HepG2 (cell line): ENCODE measurements at regions not wholly inside any gene's neighbourhood (a gene's known extent, or its start where the extent isn't known, plus 50 kb on each side); places are given as distances from the start of the nearest gene placed in this dataset.

ENCODE experiments used
- CHD2 ChIP-seq: IDR thresholded peaks from 2 replicates; pipeline ENCODE4 v1.6.1; 2011; ENCODE audit warnings: low read depth, low read length, improper control_type of control experiment
- CREM ChIP-seq, 2 experiments: sonication (generic) in 1 of 2; formaldehyde crosslinking in 1 of 2; IDR thresholded peaks; 2 replicates each; pipeline versions ENCODE4 v1.4.0 to v1.6.1; 2016 to 2020; ENCODE audit warnings: antibody characterized with exemption in 1 of 2, mild to moderate bottlenecking in 1 of 2, missing genetic modification reagents in 1 of 2
- DDIT3 ChIP-seq: sonication (generic); formaldehyde crosslinking; IDR thresholded peaks from 2 replicates; pipeline ENCODE4 v1.4.0; 2020; ENCODE audit warnings: mild to moderate bottlenecking, missing genetic modification reagents
- DNMT1 ChIP-seq: sonication (generic); formaldehyde crosslinking; IDR thresholded peaks from 2 replicates; pipeline ENCODE4 v1.5.1; 2020; ENCODE audit warnings: mild to moderate bottlenecking, missing genetic modification reagents
- HDAC1 ChIP-seq: sonication (generic); formaldehyde crosslinking; IDR thresholded peaks from 2 replicates; pipeline ENCODE4 v1.5.1; 2020; ENCODE audit warnings: mild to moderate bottlenecking, missing genetic modification reagents
- IKZF1 ChIP-seq: fragments of 450-650 bp; IDR thresholded peaks from 2 replicates; pipeline ENCODE4 v1.7.1; 2016
- KAT8 ChIP-seq: IDR thresholded peaks from 2 replicates; pipeline ENCODE4 v1.6.1; 2016; ENCODE audit warnings: missing genetic modification reagents, missing compliant biosample characterization
- NR1H2 ChIP-seq: sonication (generic); formaldehyde crosslinking; IDR thresholded peaks from 2 replicates; pipeline ENCODE4 v1.8.1; 2022; ENCODE audit warnings: low read depth, missing genetic modification reagents, borderline replicate concordance
- PRPF4 ChIP-seq: fragments of 200-400 bp; formaldehyde crosslinking; IDR thresholded peaks from 2 replicates; pipeline ENCODE4 v1.6.1; 2016; ENCODE audit warnings: low read length, low read depth; ENCODE audit not compliant: poor library complexity, severe bottlenecking
- RFX5 ChIP-seq: IDR thresholded peaks from 2 replicates; pipeline ENCODE4 v1.6.1; 2011; ENCODE audit warnings: low read depth, low read length, improper control_type of control experiment
- SP1 ChIP-seq, 2 experiments: fragments of 450-650 bp in 1 of 2; sonication (generic) in 1 of 2; formaldehyde crosslinking in 1 of 2; IDR thresholded peaks; 2 replicates each; pipeline versions ENCODE4 v1.4.0 to v1.6.1; 2016 to 2020; ENCODE audit warnings: missing genetic modification reagents in 1 of 2
- TEAD3 ChIP-seq: optimal IDR thresholded peaks from 2 replicates; pipeline ENCODE3; 2016; ENCODE audit warnings: borderline replicate concordance
- ZBTB8A ChIP-seq: sonication (generic); formaldehyde crosslinking; IDR thresholded peaks from 2 replicates; pipeline ENCODE4 v1.4.0; 2020; ENCODE audit warnings: mild to moderate bottlenecking, low read depth, missing genetic modification reagents, borderline replicate concordance
- ZFYVE20 ChIP-seq: sonication (generic); formaldehyde crosslinking; IDR thresholded peaks from 2 replicates; pipeline ENCODE4 v1.8.0; 2023; ENCODE audit warnings: low read depth, mild to moderate bottlenecking, moderate library complexity, missing genetic modification reagents, borderline replicate concordance
- ZNF143 ChIP-seq: sonication (generic); formaldehyde crosslinking; IDR thresholded peaks from 2 replicates; pipeline ENCODE4 v1.4.0; 2020; ENCODE audit warnings: missing genetic modification reagents
- ZNF180 ChIP-seq: sonication (generic); formaldehyde crosslinking; IDR thresholded peaks from 2 replicates; pipeline ENCODE4 v1.4.0; 2020; ENCODE audit warnings: low read depth, missing genetic modification reagents, borderline replicate concordance
- ZNF256 ChIP-seq: sonication (generic); formaldehyde crosslinking; conservative IDR thresholded peaks from 2 replicates; pipeline ENCODE4 v1.4.0; 2020; ENCODE audit warnings: missing genetic modification reagents
- ZNF362 ChIP-seq: sonication (generic); formaldehyde crosslinking; IDR thresholded peaks from 2 replicates; pipeline ENCODE4 v1.4.0; 2020; ENCODE audit warnings: missing genetic modification reagents, mild to moderate bottlenecking, borderline replicate concordance
- ZNF496 ChIP-seq: sonication (generic); formaldehyde crosslinking; IDR thresholded peaks from 2 replicates; pipeline ENCODE4 v1.8.1; 2023; ENCODE audit warnings: mild to moderate bottlenecking, moderate library complexity, missing genetic modification reagents; ENCODE audit not compliant: insufficient replicate concordance
- ZNF784 ChIP-seq: sonication (generic); formaldehyde crosslinking; IDR thresholded peaks from 2 replicates; pipeline ENCODE4 v1.5.1; 2020; ENCODE audit warnings: missing genetic modification reagents, mild to moderate bottlenecking, borderline replicate concordance
- ZNF879 ChIP-seq: sonication (generic); formaldehyde crosslinking; IDR thresholded peaks from 2 replicates; pipeline ENCODE4 v1.8.1; 2023; ENCODE audit warnings: missing genetic modification reagents
- TF ChIP-seq, protein P1 (sequence below): sonication (generic); formaldehyde crosslinking; conservative IDR thresholded peaks from 2 replicates; pipeline ENCODE4 v1.8.0; 2022; ENCODE audit warnings: mild to moderate bottlenecking, moderate library complexity, missing genetic modification reagents
- TF ChIP-seq, protein P2 (sequence below): sonication (generic); formaldehyde crosslinking; IDR thresholded peaks from 2 replicates; pipeline ENCODE4 v1.5.1; 2020; ENCODE audit warnings: mild to moderate bottlenecking, missing genetic modification reagents

DNA sequence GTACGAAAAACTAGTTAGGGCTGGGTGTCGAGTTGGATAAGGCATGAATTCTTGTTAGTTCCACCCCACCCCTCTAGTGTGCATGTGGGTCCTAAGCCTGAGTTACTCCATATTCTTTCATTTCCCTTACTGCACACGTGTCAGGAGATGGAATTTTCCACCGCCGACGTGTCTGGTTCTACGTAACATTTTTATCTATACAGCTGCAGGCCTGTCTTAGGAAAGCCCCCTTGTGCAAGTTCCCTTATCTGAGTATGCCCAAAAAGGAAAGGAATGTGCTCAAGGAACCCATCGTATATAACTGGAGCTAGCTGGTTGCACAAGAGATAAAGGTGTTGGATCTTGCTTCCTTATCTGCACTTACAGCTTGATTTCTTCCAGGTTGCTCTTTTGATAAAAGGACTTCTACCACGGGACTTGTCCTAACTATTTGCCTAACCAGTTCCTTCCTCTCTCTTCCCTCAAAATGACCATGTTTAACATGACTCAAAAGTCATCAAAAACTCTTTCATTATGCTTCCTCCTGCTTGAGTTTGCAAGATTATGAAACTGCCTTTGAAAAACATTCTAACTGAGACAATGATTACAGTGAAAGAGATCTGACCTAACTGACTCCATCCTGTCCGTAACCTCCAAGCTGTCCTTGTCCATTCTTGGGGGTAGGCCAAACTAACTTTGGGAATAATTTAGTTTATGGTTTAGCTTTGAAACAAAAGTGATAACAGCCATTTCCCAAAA lies 181.4 kb downstream of the AKR1D1 start (continued):
- TF ChIP-seq ZNF784 (CRISPR knock-in tag) (no peak; the same call in 1 of the 2 replicates), ZNF879 (CRISPR knock-in tag) (no peak), IKZF1 (no peak), PRPF4 (no peak), KAT8 (CRISPR knock-in tag) (peak; percentile 61), ZNF143 (CRISPR knock-in tag) (0 out of 2 replicates have a peak, but pooled peaks have one; percentile 36), NR1H2 (no peak), ZBTB8A (CRISPR knock-in tag) (no peak), ZNF180 (CRISPR knock-in tag) (no peak), DNMT1 (CRISPR knock-in tag) (no peak), SP1 (IDR thresholded peaks at IDR 0.05) (no peak), SP1 (CRISPR knock-in tag; IDR thresholded peaks at IDR 0.05) (no peak), TEAD3 (CRISPR knock-in tag) (peak; percentile 96), RFX5 (no peak), CREM (IDR thresholded peaks at IDR 0.05) (peak; percentile 97), CREM (CRISPR knock-in tag; IDR thresholded peaks at IDR 0.05) (no peak), DDIT3 (CRISPR knock-in tag) (no peak), CHD2 (no peak), ZNF362 (CRISPR knock-in tag) (peak; percentile 75; the same call in 1 of the 2 replicates), ZNF256 (CRISPR knock-in tag) (peak; percentile 76; the same call in 1 of the 2 replicates), ZNF496 (CRISPR knock-in tag) (no peak), ZFYVE20 (CRISPR knock-in tag) (no peak), HDAC1 (peak; percentile 32; the same call in 1 of the 2 replicates)
- TF ChIP-seq, protein P1, sequence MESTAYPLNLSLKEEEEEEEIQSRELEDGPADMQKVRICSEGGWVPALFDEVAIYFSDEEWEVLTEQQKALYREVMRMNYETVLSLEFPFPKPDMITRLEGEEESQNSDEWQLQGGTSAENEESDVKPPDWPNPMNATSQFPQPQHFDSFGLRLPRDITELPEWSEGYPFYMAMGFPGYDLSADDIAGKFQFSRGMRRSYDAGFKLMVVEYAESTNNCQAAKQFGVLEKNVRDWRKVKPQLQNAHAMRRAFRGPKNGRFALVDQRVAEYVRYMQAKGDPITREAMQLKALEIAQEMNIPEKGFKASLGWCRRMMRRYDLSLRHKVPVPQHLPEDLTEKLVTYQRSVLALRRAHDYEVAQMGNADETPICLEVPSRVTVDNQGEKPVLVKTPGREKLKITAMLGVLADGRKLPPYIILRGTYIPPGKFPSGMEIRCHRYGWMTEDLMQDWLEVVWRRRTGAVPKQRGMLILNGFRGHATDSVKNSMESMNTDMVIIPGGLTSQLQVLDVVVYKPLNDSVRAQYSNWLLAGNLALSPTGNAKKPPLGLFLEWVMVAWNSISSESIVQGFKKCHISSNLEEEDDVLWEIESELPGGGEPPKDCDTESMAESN (CRISPR knock-in tag): peak; percentile 86; the same call in 1 of the 2 replicates
- TF ChIP-seq, protein P2, sequence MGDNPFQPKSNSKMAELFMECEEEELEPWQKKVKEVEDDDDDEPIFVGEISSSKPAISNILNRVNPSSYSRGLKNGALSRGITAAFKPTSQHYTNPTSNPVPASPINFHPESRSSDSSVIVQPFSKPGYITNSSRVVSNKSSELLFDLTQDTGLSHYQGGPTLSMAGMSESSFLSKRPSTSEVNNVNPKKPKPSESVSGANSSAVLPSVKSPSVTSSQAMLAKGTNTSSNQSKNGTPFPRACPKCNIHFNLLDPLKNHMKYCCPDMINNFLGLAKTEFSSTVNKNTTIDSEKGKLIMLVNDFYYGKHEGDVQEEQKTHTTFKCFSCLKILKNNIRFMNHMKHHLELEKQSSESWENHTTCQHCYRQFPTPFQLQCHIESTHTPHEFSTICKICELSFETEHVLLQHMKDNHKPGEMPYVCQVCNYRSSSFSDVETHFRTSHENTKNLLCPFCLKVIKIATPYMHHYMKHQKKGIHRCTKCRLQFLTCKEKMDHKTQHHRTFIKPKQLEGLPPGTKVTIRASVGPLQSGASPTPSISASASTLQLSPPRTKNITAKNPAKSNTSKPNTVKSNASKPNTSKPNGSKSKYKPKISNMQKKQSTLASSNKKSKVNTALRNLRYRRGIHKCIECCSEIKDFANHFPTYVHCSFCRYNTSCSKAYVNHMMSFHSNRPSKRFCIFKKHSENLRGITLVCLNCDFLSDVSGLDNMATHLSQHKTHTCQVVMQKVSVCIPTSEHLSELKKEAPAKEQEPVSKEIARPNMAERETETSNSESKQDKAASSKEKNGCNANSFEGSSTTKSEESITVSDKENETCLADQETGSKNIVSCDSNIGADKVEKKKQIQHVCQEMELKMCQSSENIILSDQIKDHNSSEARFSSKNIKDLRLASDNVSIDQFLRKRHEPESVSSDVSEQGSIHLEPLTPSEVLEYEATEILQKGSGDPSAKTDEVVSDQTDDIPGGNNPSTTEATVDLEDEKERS (CRISPR knock-in tag): peak; percentile 94
